ENCODE measurements at regions not wholly inside any gene's neighbourhood (a gene's known extent, or its start where the extent isn't known, plus 50 kb on each side); places are given as distances from the start of the nearest gene placed in this dataset.
"Not testable (repeated sequence)": the region's sequence is repeated elsewhere in the genome, so short reads cannot be mapped to it uniquely, and the experiment has no call there.

DNA sequence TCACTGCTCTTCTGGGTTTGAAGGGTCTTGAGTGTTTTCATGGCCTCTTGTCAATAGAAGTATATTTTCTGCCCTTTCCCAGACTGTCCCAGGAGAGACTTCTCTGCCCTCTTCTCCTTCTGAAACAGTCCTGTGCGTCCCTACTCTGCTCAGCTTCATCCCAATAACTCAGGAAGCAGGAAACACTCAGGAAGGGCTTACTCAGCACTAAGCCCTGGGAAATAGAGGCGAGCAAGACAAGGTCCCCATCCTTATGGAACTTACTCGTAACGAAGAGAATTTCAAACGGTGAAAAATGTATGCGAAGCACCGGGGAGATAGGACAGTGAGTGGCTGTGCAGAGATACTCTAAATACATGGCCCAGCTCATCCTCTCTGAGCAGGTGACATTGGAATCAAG, 52.8 kb upstream of the TFRC start:
- H3K27ac ChIP-seq, result no peak overlapping the region
- H3K4me2 ChIP-seq, result no peak overlapping the region
- ATAC-seq, result no peak
- H3K4me1 ChIP-seq, result no peaks in the 10 kb centered on the region
- H3K4me3 ChIP-seq, result no peak overlapping the region
- no peak for FAIRE-seq
- CTCF ChIA-PET, result interaction anchor here (1.4 kb wide), 1 partner anchor 8 kb away, joined by 4 read pairs; no protein-coding TSS in a partner anchor
- no peaks in the 10 kb centered on the region for H3K9me3 ChIP-seq
- TF ChIP-seq HEYL (CRISPR knock-in tag; IDR thresholded peaks at IDR 0.05), result no peak
- TF ChIP-seq GATA3 (IDR thresholded peaks at IDR 0.05; ENCODE audit: borderline replicate concordance), result no peak
- TF ChIP-seq, protein P1, sequence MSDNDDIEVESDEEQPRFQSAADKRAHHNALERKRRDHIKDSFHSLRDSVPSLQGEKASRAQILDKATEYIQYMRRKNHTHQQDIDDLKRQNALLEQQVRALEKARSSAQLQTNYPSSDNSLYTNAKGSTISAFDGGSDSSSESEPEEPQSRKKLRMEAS (IDR thresholded peaks at IDR 0.05), result no peak
- no peak for DNase-seq (ENCODE audit: low read depth in 1 of 2, low spot score in 1 of 2)
- 83% methylated on average over 7 of the region's 7 CpGs for WGBS (ENCODE audit: missing lambda C conversion rate)
- POLR2A ChIA-PET, result no interaction called here

DNA sequence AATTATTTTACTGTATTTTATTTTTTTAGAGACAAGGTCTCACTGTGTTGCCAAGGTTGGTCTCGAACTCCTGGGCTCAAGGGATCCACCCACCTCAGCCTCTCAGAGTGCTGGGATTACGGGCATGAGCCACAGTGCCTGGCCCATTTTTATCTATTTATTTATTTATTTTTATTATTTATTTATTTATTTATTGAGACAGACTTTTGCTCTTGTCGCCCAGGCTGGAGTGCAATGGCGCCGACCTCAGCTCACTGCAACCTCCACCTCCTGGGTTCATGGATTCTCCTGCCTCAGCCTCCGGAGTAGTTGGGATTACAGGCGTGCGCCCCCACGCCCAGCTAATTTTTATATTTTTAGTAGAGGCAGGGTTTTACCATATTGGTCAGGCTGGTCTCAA, 52.0 kb upstream of the TFRC start:
- H3K9me3 ChIP-seq; H3K4me2 ChIP-seq; H3K4me1 ChIP-seq; H3K27ac ChIP-seq; ATAC-seq; H3K4me3 ChIP-seq; DNase-seq (ENCODE audit: low read depth in 1 of 2, low spot score in 1 of 2); FAIRE-seq; POLR2A ChIA-PET: not testable (repeated sequence)
- WGBS (ENCODE audit: missing lambda C conversion rate), result 89% methylated on average over 9 of the region's 9 CpGs
- peak; percentile 19; the same call in 1 of the 2 replicates for TF ChIP-seq ZC3H11A (IDR thresholded peaks at IDR 0.05)
- CTCF ChIA-PET, result interaction anchor here (1.4 kb wide), 1 partner anchor 9 kb away, joined by 4 read pairs; no protein-coding TSS in a partner anchor

DNA sequence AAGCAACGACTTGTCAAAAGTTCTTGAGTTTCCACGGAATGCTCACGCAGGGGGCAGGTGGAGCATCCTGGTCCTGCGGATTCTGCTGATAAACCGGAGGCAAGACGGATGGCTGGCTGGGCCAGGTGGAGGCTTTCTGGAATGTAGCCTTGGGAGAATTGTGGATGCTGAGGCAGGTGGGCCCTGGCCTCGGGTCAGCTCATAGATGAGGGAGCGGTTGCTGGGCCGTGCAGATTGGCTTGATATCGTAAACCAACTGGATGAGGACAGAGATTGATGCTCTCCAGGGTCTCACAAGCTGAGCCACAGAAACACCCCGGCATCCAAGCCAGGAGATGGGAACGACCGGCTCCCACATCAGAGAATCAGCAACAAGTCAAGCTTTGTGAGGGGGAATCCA, 50.0 kb upstream of the TFRC start:
- POLR2A ChIA-PET, result no interaction called here
- no peak overlapping the region for H3K4me2 ChIP-seq
- H3K4me1 ChIP-seq, result no peaks in the 10 kb centered on the region
- CTCF ChIA-PET, result interaction anchor here (1.6 to 1.8 kb wide), 2 partner anchors 8 to 59 kb away, joined by 3 to 5 read pairs; no protein-coding TSS in a partner anchor
- WGBS (ENCODE audit: missing lambda C conversion rate), result 77% methylated on average over 13 of the region's 13 CpGs
- FAIRE-seq (no peak), ATAC-seq (no peak), DNase-seq (ENCODE audit: low read depth in 1 of 2, low spot score in 1 of 2) (no peak)
- no peak overlapping the region for H3K27ac ChIP-seq
- no peaks in the 10 kb centered on the region for H3K9me3 ChIP-seq
- no peak overlapping the region for H3K4me3 ChIP-seq
- TF ChIP-seq, protein P2, sequence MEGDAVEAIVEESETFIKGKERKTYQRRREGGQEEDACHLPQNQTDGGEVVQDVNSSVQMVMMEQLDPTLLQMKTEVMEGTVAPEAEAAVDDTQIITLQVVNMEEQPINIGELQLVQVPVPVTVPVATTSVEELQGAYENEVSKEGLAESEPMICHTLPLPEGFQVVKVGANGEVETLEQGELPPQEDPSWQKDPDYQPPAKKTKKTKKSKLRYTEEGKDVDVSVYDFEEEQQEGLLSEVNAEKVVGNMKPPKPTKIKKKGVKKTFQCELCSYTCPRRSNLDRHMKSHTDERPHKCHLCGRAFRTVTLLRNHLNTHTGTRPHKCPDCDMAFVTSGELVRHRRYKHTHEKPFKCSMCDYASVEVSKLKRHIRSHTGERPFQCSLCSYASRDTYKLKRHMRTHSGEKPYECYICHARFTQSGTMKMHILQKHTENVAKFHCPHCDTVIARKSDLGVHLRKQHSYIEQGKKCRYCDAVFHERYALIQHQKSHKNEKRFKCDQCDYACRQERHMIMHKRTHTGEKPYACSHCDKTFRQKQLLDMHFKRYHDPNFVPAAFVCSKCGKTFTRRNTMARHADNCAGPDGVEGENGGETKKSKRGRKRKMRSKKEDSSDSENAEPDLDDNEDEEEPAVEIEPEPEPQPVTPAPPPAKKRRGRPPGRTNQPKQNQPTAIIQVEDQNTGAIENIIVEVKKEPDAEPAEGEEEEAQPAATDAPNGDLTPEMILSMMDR (IDR thresholded peaks at IDR 0.05), result no peak
- TF ChIP-seq, protein P3, sequence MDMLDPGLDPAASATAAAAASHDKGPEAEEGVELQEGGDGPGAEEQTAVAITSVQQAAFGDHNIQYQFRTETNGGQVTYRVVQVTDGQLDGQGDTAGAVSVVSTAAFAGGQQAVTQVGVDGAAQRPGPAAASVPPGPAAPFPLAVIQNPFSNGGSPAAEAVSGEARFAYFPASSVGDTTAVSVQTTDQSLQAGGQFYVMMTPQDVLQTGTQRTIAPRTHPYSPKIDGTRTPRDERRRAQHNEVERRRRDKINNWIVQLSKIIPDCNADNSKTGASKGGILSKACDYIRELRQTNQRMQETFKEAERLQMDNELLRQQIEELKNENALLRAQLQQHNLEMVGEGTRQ (IDR thresholded peaks at IDR 0.05), result no peak
- TF ChIP-seq KDM5A (IDR thresholded peaks at IDR 0.05) (no peak), RFX5 (IDR thresholded peaks at IDR 0.05) (no peak), TFCP2L1 (CRISPR knock-in tag; IDR thresholded peaks at IDR 0.05) (no peak), NR3C1 (IDR thresholded peaks at IDR 0.05) (no peak), RARB (CRISPR knock-in tag; IDR thresholded peaks at IDR 0.05) (no peak)

Measured in A549 (cell line).